Stimulated activated naive CD8-positive, alpha-beta T cell treated with anti-CD3 and anti-CD28 coated beads, Interleukin-15, Interleukin-2, amounts not matched to agents 100 ng/mL and 50 ng/mL, for 24 hours (primary cell): ENCODE measurements at regions not wholly inside any gene's neighbourhood (a gene's known extent, or its start where the extent isn't known, plus 50 kb on each side); places are given as distances from the start of the nearest gene placed in this dataset.

ENCODE experiments used
- H3K27ac Mint-ChIP-seq: one replicate; pipeline ENCODE4 v1.8.0; 2021; ENCODE audit warnings: mild to moderate bottlenecking, mixed read lengths
- H3K27me3 Mint-ChIP-seq: one replicate; pipeline ENCODE4 v1.8.0; 2021; ENCODE audit warnings: mixed read lengths
- H3K36me3 Mint-ChIP-seq: one replicate; pipeline ENCODE4 v1.8.0; 2021; ENCODE audit warnings: low read depth, mixed read lengths
- H3K4me1 Mint-ChIP-seq: one replicate; pipeline ENCODE4 v1.8.0; 2021; ENCODE audit warnings: low read depth, mixed read lengths
- H3K4me3 Mint-ChIP-seq: one replicate; pipeline ENCODE4 v1.8.0; 2021; ENCODE audit warnings: mild to moderate bottlenecking, mixed read lengths
- H3K9me3 Mint-ChIP-seq: one replicate; pipeline ENCODE4 v1.8.0; 2021; ENCODE audit warnings: mixed read lengths

- H3K4me3 Mint-ChIP-seq, result no peak overlapping the region
- no peaks in the 10 kb centered on the region for H3K9me3 Mint-ChIP-seq
- peaks cover 5% of the 10 kb centered on the region for H3K27me3 Mint-ChIP-seq
- H3K4me1 Mint-ChIP-seq, result no peaks in the 10 kb centered on the region
- no peaks in the 10 kb centered on the region for H3K36me3 Mint-ChIP-seq
- no peak overlapping the region for H3K27ac Mint-ChIP-seq
Measured at GRCh38 chr9:117882171-117882570, 178.0 kb downstream of the TLR4 start.

- H3K9me3 Mint-ChIP-seq, result no peaks in the 10 kb centered on the region
- H3K27me3 Mint-ChIP-seq, result peaks cover 5% of the 10 kb centered on the region
- no peaks in the 10 kb centered on the region for H3K36me3 Mint-ChIP-seq
- no peaks in the 10 kb centered on the region for H3K4me1 Mint-ChIP-seq
- no peak overlapping the region for H3K4me3 Mint-ChIP-seq
- no peak overlapping the region for H3K27ac Mint-ChIP-seq
Measured at GRCh38 chr9:117886616-117887015, 182.4 kb downstream of the TLR4 start.

- Mint-ChIP-seq H3K27me3 (peaks cover 3% of the 10 kb centered on the region), H3K27ac (no peak overlapping the region), H3K9me3 (no peaks in the 10 kb centered on the region), H3K4me1 (no peaks in the 10 kb centered on the region), H3K36me3 (no peaks in the 10 kb centered on the region), H3K4me3 (no peak overlapping the region)
Measured at GRCh38 chr9:117887383-117887782, 183.2 kb downstream of the TLR4 start.

GRCh38 chr9:117887941-117888340 lies 183.7 kb downstream of the TLR4 start:
- Mint-ChIP-seq H3K36me3 (no peaks in the 10 kb centered on the region), H3K9me3 (no peaks in the 10 kb centered on the region), H3K4me1 (no peaks in the 10 kb centered on the region), H3K27me3 (no peaks in the 10 kb centered on the region), H3K4me3 (no peak overlapping the region), H3K27ac (no peak overlapping the region)

- Mint-ChIP-seq H3K36me3 (no peaks in the 10 kb centered on the region), H3K4me3 (no peak overlapping the region), H3K4me1 (no peaks in the 10 kb centered on the region), H3K27me3 (peaks cover 23% of the 10 kb centered on the region), H3K27ac (no peak overlapping the region), H3K9me3 (peaks cover 5% of the 10 kb centered on the region)
Measured at GRCh38 chr9:117903453-117903852, 199.2 kb downstream of the TLR4 start.

- no peaks in the 10 kb centered on the region for H3K36me3 Mint-ChIP-seq
- H3K27ac Mint-ChIP-seq, result no peak overlapping the region
- no peaks in the 10 kb centered on the region for H3K4me1 Mint-ChIP-seq
- H3K27me3 Mint-ChIP-seq, result peaks cover 32% of the 10 kb centered on the region
- H3K4me3 Mint-ChIP-seq, result no peak overlapping the region
- H3K9me3 Mint-ChIP-seq, result peaks cover 27% of the 10 kb centered on the region
Measured at GRCh38 chr9:117906763-117907162, 202.6 kb downstream of the TLR4 start.

GRCh38 chr9:117907420-117907819 lies 203.2 kb downstream of the TLR4 start:
- H3K4me1 Mint-ChIP-seq, result no peaks in the 10 kb centered on the region
- peaks cover 30% of the 10 kb centered on the region for H3K9me3 Mint-ChIP-seq
- H3K27me3 Mint-ChIP-seq, result peaks cover 33% of the 10 kb centered on the region
- H3K4me3 Mint-ChIP-seq, result no peak overlapping the region
- no peak overlapping the region for H3K27ac Mint-ChIP-seq
- no peaks in the 10 kb centered on the region for H3K36me3 Mint-ChIP-seq

GRCh38 chr9:117916291-117916690 lies 212.1 kb downstream of the TLR4 start:
- Mint-ChIP-seq H3K4me1 (no peaks in the 10 kb centered on the region), H3K27me3 (peaks cover 4% of the 10 kb centered on the region), H3K27ac (no peak overlapping the region), H3K9me3 (peaks cover 12% of the 10 kb centered on the region), H3K36me3 (no peaks in the 10 kb centered on the region), H3K4me3 (no peak overlapping the region)

GRCh38 chr9:117917873-117918272 lies 213.7 kb downstream of the TLR4 start:
- Mint-ChIP-seq H3K9me3 (no peaks in the 10 kb centered on the region), H3K27ac (no peak overlapping the region), H3K4me3 (no peak overlapping the region), H3K4me1 (no peaks in the 10 kb centered on the region), H3K36me3 (no peaks in the 10 kb centered on the region), H3K27me3 (no peaks in the 10 kb centered on the region)

GRCh38 chr9:117919538-117919937 lies 215.3 kb downstream of the TLR4 start:
- Mint-ChIP-seq H3K27me3 (no peaks in the 10 kb centered on the region), H3K36me3 (no peaks in the 10 kb centered on the region), H3K4me3 (no peak overlapping the region), H3K27ac (no peak overlapping the region), H3K9me3 (no peaks in the 10 kb centered on the region), H3K4me1 (no peaks in the 10 kb centered on the region)

GRCh38 chr9:117926031-117926658 lies 221.9 kb downstream of the TLR4 start:
- H3K9me3 Mint-ChIP-seq, result no peaks in the 10 kb centered on the region

GRCh38 chr9:117927354-117927753 lies 223.2 kb downstream of the TLR4 start:
- Mint-ChIP-seq H3K27ac (no peak overlapping the region), H3K4me1 (no peaks in the 10 kb centered on the region), H3K36me3 (no peaks in the 10 kb centered on the region), H3K4me3 (no peak overlapping the region), H3K9me3 (no peaks in the 10 kb centered on the region), H3K27me3 (peaks cover 10% of the 10 kb centered on the region)

More at GRCh38 chr9:117926031-117926658, 221.9 kb downstream of the TLR4 start:
- Mint-ChIP-seq H3K4me3 (no peak overlapping the region), H3K4me1 (no peaks in the 10 kb centered on the region), H3K36me3 (no peaks in the 10 kb centered on the region), H3K27ac (no peak overlapping the region), H3K27me3 (peaks cover 7% of the 10 kb centered on the region)

GRCh38 chr9:117929868-117930267 lies 225.7 kb downstream of the TLR4 start:
- H3K27ac Mint-ChIP-seq, result no peak overlapping the region
- no peaks in the 10 kb centered on the region for H3K36me3 Mint-ChIP-seq
- peaks cover 4% of the 10 kb centered on the region for H3K9me3 Mint-ChIP-seq
- no peaks in the 10 kb centered on the region for H3K4me1 Mint-ChIP-seq
- H3K27me3 Mint-ChIP-seq, result peaks cover 16% of the 10 kb centered on the region
- no peak overlapping the region for H3K4me3 Mint-ChIP-seq

- no peak overlapping the region for H3K4me3 Mint-ChIP-seq
Measured at GRCh38 chr9:117932585-117932984, 228.4 kb downstream of the TLR4 start.

GRCh38 chr9:117936185-117937130 lies 232.3 kb downstream of the TLR4 start:
- Mint-ChIP-seq H3K27ac (no peak overlapping the region), H3K4me1 (peaks cover 3% of the 10 kb centered on the region), H3K36me3 (no peaks in the 10 kb centered on the region), H3K27me3 (peaks cover 16% of the 10 kb centered on the region), H3K9me3 (peaks cover 9% of the 10 kb centered on the region), H3K4me3 (no peak overlapping the region)

More at GRCh38 chr9:117932585-117932984, 228.4 kb downstream of the TLR4 start:
- peaks cover 4% of the 10 kb centered on the region for H3K9me3 Mint-ChIP-seq
- no peak overlapping the region for H3K27ac Mint-ChIP-seq
- H3K27me3 Mint-ChIP-seq, result peaks cover 9% of the 10 kb centered on the region
- peaks cover 3% of the 10 kb centered on the region for H3K4me1 Mint-ChIP-seq
- H3K36me3 Mint-ChIP-seq, result no peaks in the 10 kb centered on the region
